BLaER1 (cell line): ENCODE measurements at regions not wholly inside any gene's neighbourhood (a gene's known extent, or its start where the extent isn't known, plus 50 kb on each side); places are given as distances from the start of the nearest gene placed in this dataset.
"Not testable (repeated sequence)": the region's sequence is repeated elsewhere in the genome, so short reads cannot be mapped to it uniquely, and the experiment has no call there.

Experiments
- H3K27ac ChIP-seq: shearing (Covaris generic); formaldehyde crosslinking; 2 replicates; pipeline ENCODE4 v1.8.1; 2022
- H3K27me3 ChIP-seq: shearing (Covaris generic); formaldehyde crosslinking; 2 replicates; pipeline ENCODE4 v1.8.1; 2022
- H3K36me3 ChIP-seq: shearing (Covaris generic); formaldehyde crosslinking; 2 replicates; pipeline ENCODE4 v1.8.1; 2022
- H3K4me1 ChIP-seq: shearing (Covaris generic); formaldehyde crosslinking; 2 replicates; pipeline ENCODE4 v1.8.1; 2022
- H3K4me2 ChIP-seq: shearing (Covaris generic); formaldehyde crosslinking; 2 replicates; pipeline ENCODE4 v1.8.1; 2022
- H3K4me3 ChIP-seq: shearing (Covaris generic); formaldehyde crosslinking; 2 replicates; pipeline ENCODE4 v1.8.1; 2022
- H3K9ac ChIP-seq: shearing (Covaris generic); formaldehyde crosslinking; 2 replicates; pipeline ENCODE4 v1.8.1; 2022
- H3K9me3 ChIP-seq: shearing (Covaris generic); formaldehyde crosslinking; 2 replicates; pipeline ENCODE4 v1.8.1; 2022
- H4K20me1 ChIP-seq: shearing (Covaris generic); formaldehyde crosslinking; 2 replicates; pipeline ENCODE4 v1.8.1; 2022
- Cebpa-rat ChIP-seq: shearing (Covaris generic); IDR thresholded peaks from 2 replicates; pipeline ENCODE4 v1.8.1; 2022

DNA sequence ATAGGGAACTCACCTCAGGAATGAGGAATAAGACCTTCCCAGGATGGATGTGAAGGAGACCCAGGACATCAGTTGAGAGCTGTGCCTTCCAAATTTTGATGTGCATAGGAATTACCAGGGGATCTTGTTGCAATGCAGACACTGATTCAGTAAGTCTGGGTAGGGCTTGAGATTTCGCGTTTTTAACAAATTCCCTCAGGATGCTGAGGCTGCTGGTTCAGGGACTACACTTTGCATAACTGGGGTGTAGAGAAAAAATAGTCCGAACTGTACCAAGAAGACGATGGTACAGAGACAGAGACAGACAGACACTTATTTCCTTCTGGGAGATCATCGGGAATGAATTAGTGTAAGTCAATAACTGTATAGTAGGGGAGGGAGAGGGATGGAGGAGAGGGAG, 82.3 kb upstream of the FREM1 start:
- Histone ChIP-seq H3K27ac (no peak overlapping the region), H3K9me3 (peaks cover 8% of the 10 kb centered on the region), H3K4me2 (no peak overlapping the region), H4K20me1 (no peaks in the 10 kb centered on the region), H3K9ac (no peak overlapping the region), H3K4me1 (peaks cover 20% of the 10 kb centered on the region), H3K27me3 (no peaks in the 10 kb centered on the region), H3K36me3 (no peaks in the 10 kb centered on the region), H3K4me3 (no peak overlapping the region)
- no peak for TF ChIP-seq Cebpa-rat

DNA sequence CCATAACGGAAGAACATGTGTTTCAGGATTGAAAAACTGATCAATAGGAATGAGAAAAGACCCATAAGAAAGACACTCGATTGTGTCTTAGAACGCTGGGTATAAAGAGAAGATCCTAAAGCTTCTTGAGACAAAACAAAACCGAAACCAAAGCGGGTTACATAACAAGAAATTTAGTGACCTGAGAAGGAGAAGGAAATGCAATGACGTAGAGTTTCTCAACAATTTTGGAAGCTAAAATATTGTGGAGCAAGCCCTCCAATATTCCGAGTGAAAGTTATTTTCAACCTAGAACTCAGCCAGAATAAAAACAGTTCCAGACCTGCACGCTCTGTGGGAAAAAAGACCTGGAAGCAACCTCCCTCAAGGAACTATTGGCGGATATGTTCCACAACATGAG, 81.9 kb upstream of the FREM1 start:
- Histone ChIP-seq H3K4me3 (no peak overlapping the region), H3K9me3 (peaks cover 8% of the 10 kb centered on the region), H3K4me2 (no peak overlapping the region), H4K20me1 (no peaks in the 10 kb centered on the region), H3K36me3 (no peaks in the 10 kb centered on the region), H3K27ac (no peak overlapping the region), H3K9ac (no peak overlapping the region), H3K4me1 (peaks cover 20% of the 10 kb centered on the region), H3K27me3 (no peaks in the 10 kb centered on the region)
- no peak for TF ChIP-seq Cebpa-rat

DNA sequence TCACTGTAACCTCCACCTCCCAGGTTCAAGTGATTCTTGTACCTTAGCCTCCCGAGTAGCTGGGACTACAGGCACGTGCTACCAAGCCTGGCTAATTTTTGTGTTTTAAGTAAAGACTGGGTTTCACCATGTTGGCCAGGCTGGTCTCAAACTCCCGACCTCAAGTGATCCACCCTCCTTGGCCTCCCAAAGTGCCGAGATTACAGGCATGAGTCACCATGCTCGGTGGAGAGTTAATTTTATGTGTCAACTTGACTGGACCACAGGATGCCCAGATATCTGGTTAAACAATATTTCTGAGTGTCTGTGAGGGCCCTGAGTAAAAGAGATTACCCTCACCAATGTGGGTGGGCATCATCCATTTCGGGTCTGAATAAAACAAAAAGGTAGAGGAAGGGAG, 80.4 kb upstream of the FREM1 start:
- not testable (repeated sequence) for H3K36me3 ChIP-seq, H3K9ac ChIP-seq, H3K9me3 ChIP-seq, H3K27ac ChIP-seq, H4K20me1 ChIP-seq, H3K4me3 ChIP-seq, H3K4me2 ChIP-seq, H3K27me3 ChIP-seq
- H3K4me1 ChIP-seq, result peaks cover 20% of the 10 kb centered on the region

DNA sequence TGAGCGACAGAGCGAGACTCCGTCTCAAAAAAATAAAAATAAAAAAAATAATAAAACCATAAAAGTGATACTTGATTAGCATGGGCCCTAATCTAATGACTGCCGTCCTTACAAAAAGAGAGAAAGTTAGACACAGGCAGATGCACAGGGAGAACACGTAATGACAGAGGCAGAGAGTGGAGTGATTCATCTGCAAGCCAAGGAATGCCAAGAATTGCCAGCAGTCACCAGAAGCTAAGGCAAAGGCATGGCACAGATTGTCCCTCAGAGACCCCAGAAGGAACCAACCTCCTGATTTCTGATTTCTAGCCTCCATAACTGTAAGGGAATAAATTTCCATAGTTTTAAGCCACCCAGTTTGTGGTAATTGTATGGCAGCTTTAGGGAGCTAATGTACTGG, 79.6 kb upstream of the FREM1 start:
- no peaks in the 10 kb centered on the region for H4K20me1 ChIP-seq
- no peaks in the 10 kb centered on the region for H3K27me3 ChIP-seq
- no peak overlapping the region for H3K27ac ChIP-seq
- no peak overlapping the region for H3K4me2 ChIP-seq
- no peaks in the 10 kb centered on the region for H3K36me3 ChIP-seq
- peaks cover 8% of the 10 kb centered on the region for H3K9me3 ChIP-seq
- H3K4me3 ChIP-seq, result no peak overlapping the region
- H3K9ac ChIP-seq, result no peak overlapping the region
- TF ChIP-seq Cebpa-rat, result no peak
- H3K4me1 ChIP-seq, result peaks cover 18% of the 10 kb centered on the region

DNA sequence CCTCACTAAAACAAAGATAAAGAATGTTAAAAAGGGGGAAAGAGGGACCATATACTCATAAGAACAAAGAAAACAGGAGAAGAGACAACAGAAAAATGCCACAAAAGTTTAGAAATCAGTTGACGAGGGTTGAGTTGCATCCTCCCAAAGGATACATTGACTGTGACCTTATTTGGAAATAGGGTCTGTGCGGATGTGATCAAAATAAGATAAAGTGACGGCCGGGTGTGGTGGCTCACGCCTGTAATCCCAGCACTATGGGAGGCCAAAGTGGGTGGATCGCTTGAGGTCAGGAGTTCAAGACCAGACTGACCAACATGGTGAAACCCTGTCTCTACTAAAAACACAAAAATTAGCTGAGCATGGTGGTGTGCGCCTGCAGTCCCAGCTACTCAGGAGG, 79.1 kb upstream of the FREM1 start:
- not testable (repeated sequence) for H3K9ac ChIP-seq, H3K4me2 ChIP-seq

DNA sequence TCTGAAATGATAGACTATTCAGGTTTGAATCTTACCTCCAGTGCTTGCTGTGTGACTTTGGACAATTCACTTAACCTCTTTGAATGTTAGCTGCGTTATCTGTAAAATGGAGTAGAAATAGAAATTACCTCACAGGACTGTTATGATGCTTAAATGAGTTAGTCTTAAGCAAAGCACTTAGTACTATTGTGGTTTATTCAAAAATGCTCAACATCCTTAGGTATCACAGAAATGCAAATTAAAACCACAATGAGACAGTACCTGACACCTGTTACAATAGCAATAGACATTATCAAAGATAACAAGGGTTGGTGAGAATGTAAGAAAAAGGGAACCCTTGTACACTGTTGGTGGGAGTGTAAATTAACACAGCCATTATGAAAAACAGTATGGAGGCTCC, 77.6 kb upstream of the FREM1 start:
- H3K9ac ChIP-seq, result no peak overlapping the region
- no peaks in the 10 kb centered on the region for H3K27me3 ChIP-seq
- no peak overlapping the region for H3K4me3 ChIP-seq
- H3K4me1 ChIP-seq, result no peaks in the 10 kb centered on the region
- H3K36me3 ChIP-seq, result no peaks in the 10 kb centered on the region
- no peaks in the 10 kb centered on the region for H4K20me1 ChIP-seq
- peaks cover 1% of the 10 kb centered on the region for H3K9me3 ChIP-seq
- no peak for TF ChIP-seq Cebpa-rat
- no peak overlapping the region for H3K27ac ChIP-seq
- no peak overlapping the region for H3K4me2 ChIP-seq

More for the DNA sequence above, 79.1 kb upstream of the FREM1 start:
- not testable (repeated sequence) for H4K20me1 ChIP-seq, H3K9me3 ChIP-seq, H3K27me3 ChIP-seq, H3K36me3 ChIP-seq, H3K4me3 ChIP-seq, H3K27ac ChIP-seq
- peaks cover 13% of the 10 kb centered on the region for H3K4me1 ChIP-seq

DNA sequence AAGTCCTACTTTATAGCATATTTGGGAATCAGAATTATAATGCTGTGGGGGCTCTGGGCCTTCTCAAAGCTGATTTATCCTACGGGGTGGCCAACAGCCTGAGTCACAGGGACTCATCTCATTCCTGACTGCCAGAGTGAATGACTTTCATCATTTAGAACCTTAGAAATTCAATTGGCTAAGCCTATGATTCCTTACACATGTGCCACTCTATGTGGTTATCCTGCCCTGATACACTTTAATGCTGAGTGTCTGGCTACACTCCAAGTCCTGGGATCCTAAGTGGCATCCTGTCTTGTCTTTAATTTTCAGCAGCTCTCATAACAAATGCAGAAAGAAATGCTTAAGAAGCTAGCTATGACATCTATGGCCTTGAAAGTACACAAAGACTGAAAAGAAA, 75.2 kb upstream of the FREM1 start:
- H3K4me2 ChIP-seq, result no peak overlapping the region
- H3K9me3 ChIP-seq, result no peaks in the 10 kb centered on the region
- TF ChIP-seq Cebpa-rat, result no peak
- H3K4me1 ChIP-seq, result no peaks in the 10 kb centered on the region
- no peak overlapping the region for H3K9ac ChIP-seq
- H4K20me1 ChIP-seq, result no peaks in the 10 kb centered on the region
- H3K27me3 ChIP-seq, result no peaks in the 10 kb centered on the region
- H3K4me3 ChIP-seq, result no peak overlapping the region
- no peak overlapping the region for H3K27ac ChIP-seq
- no peaks in the 10 kb centered on the region for H3K36me3 ChIP-seq

DNA sequence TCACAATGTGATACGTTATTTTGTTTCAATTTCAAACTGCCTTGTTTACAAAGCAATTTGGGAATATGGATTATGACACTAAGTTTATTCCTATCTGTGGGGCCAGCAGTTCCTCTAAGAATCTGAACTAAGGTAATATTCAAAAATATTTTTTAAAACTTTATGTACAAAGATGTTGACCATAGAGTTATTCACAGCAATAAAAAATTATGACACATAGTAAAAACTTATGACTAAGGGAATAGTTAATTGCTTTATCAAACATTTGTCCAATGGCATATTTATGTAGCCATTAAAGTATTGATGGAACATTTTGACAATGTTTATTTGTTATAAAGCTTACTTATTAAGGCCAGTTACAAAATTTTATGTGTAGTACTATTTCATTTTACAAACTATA, 73.4 kb upstream of the FREM1 start:
- no peaks in the 10 kb centered on the region for H3K4me1 ChIP-seq
- H3K36me3 ChIP-seq, result no peaks in the 10 kb centered on the region
- no peaks in the 10 kb centered on the region for H4K20me1 ChIP-seq
- no peak overlapping the region for H3K9ac ChIP-seq
- H3K4me2 ChIP-seq, result no peak overlapping the region
- H3K27ac ChIP-seq, result no peak overlapping the region
- H3K4me3 ChIP-seq, result no peak overlapping the region
- 0 out of 2 replicates have a peak, but pooled peaks cover under 1% of the 10 kb centered on the region for H3K9me3 ChIP-seq
- TF ChIP-seq Cebpa-rat, result no peak
- H3K27me3 ChIP-seq, result no peaks in the 10 kb centered on the region

DNA sequence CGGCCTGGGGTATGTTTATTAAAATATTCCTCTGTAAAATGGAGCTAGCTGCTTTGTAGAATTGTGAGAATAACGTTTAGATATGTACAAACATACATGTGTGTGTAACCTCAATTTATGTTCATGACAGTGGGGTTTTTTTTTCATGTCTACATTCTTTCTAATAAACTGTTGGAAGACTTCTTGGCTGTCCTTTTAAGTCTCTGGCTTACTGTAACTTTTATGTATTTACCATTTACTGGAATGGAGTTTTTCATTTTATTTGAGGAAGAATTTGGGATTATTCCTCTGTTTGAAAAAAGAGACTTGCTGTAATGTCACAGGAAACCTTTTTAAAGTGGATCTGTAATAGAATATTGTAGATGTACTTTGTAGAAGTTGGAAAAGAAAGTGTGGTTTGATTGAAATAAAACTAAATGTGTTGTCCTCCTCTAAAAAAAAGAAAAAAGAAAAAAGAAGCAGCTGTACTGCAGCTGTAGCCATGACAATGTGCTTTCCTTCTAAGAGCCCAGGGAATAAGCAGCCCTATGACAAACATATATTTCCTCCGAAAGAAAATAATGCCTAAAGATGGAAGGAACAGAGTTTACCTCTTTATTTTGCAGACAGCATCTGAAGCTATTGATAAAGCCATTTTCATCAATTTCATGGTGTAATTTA, 71.2 kb upstream of the FREM1 start:
- Histone ChIP-seq H3K27me3 (no peaks in the 10 kb centered on the region), H3K36me3 (no peaks in the 10 kb centered on the region), H4K20me1 (no peaks in the 10 kb centered on the region), H3K9ac (no peak overlapping the region), H3K4me1 (no peaks in the 10 kb centered on the region), H3K27ac (no peak overlapping the region), H3K4me3 (no peak overlapping the region), H3K4me2 (no peak overlapping the region), H3K9me3 (peaks cover 12% of the 10 kb centered on the region)
- no peak for TF ChIP-seq Cebpa-rat

DNA sequence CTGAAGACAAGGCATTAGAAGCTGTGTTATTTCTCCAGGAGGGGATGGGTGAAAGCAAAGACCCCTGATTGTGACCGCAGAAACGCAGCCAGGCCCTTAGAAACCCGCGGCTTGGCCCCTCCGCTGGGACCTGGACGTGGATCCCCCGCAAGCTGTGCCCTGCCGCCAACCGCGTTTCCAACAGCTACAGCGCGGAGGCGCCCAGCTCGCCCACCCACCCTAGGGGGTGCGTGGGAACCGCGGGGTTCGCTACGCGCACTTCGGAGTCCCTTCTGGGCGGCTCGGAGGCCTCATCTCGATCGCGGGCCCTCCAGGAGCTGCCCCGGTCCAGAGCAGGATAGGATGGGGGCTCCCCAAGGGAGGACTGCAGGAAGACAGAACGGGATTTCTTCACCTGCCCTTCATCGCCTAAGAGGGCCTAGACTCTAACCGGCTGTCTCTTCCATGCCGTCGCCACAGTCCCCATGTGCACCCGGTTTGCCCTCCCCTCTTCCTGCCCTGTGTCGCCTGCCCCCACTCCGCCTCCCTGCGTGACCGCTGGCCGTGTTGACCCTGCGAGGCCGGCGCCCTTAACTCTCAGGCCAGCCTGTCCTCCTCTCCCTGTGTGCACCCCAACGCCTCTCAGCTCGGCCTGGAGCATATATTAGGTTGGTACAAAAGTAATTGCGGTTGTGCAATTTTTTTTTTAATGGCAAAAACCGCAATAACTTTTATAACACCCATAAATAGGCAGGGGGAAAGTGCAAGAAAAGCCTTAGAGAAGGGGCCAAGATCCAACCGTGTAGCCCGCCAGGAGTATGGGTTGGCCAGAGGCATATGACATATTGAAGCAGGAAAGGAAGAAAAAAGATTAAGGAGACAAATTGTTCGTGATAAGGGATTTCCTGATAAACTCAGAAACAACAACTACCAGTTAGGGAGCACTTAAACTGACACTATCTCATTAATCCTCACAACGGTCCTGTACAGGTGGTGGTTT, 68.1 kb upstream of the FREM1 start:
- H3K4me3 ChIP-seq, result no peak overlapping the region
- H3K36me3 ChIP-seq, result no peaks in the 10 kb centered on the region
- no peak for TF ChIP-seq Cebpa-rat
- peaks cover 12% of the 10 kb centered on the region for H3K9me3 ChIP-seq
- H3K4me1 ChIP-seq, result no peaks in the 10 kb centered on the region
- H3K27ac ChIP-seq, result no peak overlapping the region
- no peak overlapping the region for H3K4me2 ChIP-seq
- no peaks in the 10 kb centered on the region for H3K27me3 ChIP-seq
- no peaks in the 10 kb centered on the region for H4K20me1 ChIP-seq
- H3K9ac ChIP-seq, result no peak overlapping the region
